ENCODE measurements at regions not wholly inside any gene's neighbourhood (a gene's known extent, or its start where the extent isn't known, plus 50 kb on each side); places are given as distances from the start of the nearest gene placed in this dataset.
"Not testable (repeated sequence)": the region's sequence is repeated elsewhere in the genome, so short reads cannot be mapped to it uniquely, and the experiment has no call there.

DNA sequence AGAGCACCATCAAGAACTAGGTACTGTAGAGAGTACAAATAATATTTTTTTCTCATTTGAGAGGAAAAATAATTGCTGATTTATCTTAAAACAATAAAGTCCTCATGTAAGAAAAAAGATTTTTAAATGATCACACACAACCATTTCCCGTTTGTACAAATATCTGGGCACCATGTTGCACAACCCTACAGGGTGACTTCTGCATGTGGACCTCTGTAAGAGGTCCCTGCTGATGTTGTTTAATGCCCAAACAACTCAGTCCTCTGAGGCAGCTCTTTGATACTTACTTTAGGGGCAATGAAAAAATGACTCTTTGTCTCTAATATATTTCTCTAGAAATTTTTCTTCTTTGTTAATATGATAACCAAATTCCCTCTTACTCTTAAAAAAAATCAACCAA is 168.1 kb upstream of the SATB1 start:
- DNase-seq: no peak

DNA sequence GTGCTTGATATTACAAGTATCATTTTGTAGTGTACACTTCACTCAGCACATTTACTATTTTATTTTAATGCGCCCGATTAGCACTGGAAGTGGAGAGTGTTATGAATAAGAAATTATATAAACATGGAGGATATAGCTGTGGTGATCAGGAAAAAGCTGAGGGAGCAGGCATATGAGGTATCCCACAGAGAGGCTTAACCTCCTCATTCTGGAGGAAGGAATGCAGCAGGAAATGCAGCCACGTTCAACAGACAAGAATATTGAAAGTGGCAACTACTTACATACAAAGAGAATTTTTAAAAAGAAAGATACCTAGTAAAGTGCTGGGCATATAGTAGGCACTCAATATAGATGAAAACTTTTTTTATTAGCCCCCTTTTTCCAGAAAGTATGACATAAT is 166.0 kb upstream of the SATB1 start:
- DNase-seq: no peak

DNA sequence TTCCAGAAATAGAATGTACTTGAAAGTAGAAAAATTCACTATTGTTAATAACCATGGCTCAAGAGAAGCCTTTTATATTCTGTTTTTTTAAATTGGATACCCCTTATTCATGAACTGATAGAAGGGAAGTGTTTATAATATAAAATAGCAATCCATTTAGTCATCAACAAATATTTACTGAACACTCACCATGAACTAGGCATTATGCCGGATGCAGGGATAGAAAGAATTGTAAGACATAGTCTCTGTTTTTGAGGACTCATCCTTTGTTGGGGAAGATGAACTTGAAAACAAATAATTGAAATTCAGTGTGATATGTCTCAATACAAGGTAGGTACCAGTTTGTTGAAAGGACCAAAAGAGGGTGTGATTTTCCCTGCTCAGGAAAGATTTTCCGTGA is 160.9 kb upstream of the SATB1 start:
- no peak for DNase-seq

DNA sequence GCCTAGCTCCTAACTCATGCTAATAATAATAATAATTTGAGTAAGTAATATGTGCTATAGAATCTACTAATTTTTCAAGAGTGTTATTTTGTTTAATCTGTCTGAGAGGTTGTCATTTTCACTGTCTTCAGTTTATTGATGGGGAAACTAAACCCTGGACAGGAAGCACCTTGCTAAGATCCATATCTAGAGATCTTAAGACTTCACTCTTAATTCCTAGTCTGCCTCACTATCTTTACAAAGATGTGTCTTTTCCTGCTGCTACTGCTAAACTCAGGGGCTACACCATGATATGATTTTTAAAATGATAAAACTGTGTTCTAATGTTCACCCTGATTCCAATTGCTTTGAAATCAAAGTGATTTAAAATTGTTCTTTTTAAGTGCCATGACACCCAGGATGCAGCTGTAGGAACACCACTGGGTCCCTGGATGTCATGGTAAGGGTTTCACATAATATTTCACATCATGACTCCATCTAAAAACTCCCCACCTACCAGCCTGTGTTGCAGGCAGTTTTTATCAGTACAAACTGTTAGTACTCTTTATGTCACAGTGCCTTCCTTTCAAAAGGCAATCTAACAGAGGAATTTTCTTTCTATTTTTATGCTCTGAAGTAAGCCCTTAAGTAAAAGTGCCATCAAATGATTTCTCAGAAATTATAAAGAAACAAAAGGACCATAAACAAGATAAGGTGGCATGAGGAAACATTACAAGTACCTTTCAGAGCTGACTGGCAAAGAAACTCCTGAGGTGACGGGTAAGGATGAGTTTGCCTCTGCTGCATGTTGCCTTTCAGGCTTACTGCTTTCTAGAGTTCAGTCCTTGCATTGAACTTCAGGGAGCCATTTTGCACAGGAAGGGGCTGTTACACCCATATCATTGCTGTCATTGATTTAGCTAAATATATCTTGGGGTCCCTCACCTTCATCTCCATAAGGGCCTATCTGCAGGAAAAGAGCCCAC is 160.1 kb upstream of the SATB1 start:
- no peak for DNase-seq

DNA sequence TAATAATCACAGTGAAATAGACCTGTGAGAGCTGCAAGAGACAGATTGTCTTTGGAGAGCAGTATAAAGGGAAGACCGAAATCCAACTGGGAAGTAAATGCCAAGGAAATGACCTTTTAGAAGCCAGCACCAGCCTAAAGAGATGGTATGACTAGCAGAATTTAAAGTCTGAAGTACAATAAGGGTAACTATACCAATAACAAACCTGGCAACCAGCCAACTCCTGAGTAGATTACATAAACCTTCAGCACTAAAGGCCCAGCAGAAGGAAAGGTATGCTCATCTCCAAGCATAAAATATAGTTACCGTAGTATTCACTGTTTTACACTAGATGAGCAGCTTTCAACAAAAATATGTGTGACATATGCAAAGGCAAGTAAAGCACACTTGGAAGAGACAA is 155.1 kb upstream of the SATB1 start:
- no peak for DNase-seq

DNA sequence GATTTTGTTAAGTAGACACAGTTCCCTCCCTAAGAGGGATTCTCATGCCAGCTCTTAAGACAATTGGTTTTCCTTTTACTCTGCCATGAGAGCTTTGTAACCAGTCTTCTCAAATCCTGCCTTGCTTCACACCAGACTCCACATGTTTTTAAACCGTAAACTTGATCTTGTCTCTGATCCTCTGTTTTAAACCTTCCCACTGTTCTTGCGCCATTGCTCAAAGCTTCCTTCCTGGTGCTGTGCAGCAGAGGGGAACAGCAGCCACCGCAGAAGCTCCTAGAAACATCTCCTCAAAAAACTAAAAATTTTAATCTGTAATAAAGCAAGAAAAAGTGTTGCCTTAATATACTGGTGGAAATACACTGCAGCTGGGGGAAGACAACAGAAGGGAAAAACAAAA is 154.5 kb upstream of the SATB1 start:
- DNase-seq: no peak

DNA sequence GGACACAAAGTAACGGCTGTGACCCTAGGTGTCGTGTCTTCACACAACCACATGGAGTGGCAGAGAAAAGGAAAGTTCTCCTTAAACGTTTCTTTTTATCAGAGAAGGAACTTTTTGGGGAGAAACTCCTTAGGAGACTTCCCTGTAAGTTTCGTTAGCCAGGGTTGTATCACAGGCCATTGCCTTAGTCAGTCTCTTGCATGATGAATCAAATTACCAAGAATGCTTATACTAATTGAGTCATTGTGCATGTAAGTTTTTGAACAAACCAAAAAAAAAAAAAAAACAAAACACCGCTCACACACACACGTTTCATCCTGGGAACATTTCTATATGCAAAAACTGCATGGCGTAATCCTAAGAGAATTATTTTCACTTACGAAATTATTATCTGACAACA is 150.4 kb upstream of the SATB1 start:
- DNase-seq: no peak

DNA sequence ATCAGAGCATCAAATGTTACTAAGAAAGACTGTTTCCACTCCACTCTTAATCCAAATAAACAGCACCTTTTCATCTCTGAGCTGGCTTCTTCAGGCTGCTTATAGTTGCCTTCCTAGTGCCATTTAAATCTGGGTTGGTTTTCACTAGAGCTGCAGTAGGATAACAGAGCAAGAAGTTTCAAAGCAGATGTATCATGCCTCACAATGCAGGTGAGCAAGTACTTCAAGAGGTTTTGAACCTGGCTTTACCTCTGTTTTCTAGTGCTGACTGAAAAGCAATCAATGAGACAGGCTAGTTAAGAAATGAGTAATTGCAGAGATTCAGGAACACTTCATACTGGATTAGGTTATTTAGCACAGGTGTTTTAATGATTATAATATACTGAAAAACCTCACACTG is 147.7 kb upstream of the SATB1 start:
- no peak for DNase-seq

DNA sequence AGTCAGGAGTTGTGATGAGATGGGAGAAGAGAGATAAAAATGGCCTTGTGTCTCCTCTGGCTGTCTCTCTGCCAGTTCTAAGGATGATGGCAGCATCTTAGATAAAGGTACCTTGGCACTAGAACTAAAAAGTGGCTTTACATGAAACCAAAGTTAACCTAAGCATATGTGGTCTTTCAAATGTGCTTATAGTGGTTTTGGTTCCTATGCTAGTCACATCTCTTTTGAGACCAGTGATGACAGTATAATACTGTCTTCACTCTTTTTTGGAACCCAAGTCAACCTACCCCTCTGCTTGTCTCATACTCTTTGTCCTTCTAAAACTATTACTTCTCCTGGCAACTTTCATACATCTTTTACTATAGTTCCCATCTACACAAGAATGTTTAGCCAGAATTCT is 142.2 kb upstream of the SATB1 start:
- no peak for DNase-seq

DNA sequence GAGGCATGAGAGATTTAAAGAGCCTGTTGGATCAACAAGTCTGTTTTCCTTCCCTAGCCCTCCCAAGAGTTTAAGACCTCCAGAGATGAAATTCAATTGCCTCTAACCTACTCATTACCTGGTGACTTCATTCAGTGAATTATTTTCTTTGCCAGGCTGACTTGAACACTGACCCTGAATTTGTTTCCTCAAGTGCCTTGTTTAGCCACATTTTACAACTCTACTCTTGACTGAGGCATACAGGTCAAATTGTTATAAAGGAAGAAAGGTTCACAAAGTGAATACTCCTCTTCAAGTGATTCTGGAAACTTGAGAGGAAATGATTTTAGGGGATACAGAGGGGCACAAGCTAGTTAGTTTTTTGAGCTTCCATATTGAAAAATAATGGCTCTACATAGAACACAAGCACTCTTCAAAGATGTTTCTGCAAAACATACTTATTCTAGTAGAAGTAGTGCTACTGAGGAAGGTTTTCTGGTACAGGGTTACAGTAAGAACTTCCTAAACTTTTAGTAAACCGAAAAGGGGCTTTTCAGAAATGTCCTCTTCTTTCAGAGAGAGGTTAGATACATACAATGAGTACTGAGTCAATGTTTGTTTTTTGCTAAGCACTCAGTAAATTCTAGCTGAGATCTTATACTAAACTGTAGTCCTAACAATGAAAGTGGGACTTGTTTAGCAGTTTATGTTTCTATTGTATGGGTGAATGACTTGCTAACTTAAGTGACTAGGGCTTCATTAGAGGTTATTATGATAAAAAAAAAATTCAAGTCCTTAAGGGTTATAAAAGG is 137.4 kb upstream of the SATB1 start:
- no peak for DNase-seq

DNA sequence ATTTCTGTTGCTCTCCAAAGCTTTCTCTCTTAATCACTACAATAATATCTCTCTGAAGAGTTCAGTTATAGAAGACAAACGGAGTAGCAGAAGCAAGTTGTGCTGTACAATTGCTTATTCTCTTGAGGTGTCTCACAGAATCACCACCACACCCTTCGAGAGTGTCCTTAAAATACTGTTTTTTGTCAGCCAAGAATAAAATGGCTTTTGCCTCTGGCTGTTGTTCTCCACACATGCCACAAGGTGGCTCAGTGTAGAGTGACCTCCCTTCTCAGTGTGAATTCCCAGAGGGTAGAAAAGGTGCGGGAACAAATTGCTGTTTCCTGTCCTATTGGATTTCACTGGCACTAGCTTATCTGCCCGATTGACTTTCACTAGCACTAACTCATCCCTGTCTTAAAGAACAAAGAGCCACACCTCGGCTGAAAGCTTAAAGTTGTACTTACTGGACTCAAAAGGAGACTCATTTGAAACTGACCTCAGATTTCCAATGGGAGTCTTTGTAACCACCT is 134.2 kb upstream of the SATB1 start:
- peak; percentile 7 for DNase-seq

DNA sequence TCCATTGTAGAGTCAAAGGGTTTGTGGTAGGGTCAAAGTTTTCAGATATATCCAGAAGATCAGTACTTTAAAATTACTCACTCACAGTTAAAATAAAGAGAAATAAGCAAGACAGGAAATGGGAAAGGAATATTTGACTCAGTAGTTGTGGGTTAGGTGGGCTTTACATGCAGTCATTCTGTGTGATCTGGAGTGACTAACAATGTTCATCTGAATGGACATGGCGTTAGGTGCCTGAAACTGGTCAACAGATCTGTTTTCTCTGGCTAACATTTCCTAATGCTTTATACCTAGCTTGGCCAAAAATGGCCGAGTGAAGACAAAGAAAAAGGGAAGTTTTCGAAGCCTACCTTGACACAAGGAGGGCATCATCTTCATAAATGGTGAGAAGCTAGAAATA is 133.4 kb upstream of the SATB1 start:
- DNase-seq: no peak

DNA sequence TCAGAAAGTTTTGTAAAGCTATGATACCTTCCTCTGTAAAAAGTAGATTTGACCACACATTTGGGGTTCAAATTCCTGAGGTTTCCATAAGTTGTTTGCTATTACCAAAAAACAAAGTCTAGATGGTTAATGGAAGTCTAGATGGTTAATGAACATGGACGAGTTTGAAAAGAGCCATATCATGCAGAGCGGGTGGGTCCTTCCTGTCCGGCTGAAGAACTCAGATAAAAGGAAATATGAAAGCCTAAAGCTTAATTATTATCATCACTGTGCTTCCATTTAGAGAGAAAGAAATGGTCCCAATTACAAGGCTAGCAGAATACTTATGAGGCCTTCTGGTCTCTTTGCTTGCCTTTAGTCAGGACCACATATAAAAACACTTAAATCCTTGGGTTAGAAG is 132.1 kb upstream of the SATB1 start:
- DNase-seq: no peak

DNA sequence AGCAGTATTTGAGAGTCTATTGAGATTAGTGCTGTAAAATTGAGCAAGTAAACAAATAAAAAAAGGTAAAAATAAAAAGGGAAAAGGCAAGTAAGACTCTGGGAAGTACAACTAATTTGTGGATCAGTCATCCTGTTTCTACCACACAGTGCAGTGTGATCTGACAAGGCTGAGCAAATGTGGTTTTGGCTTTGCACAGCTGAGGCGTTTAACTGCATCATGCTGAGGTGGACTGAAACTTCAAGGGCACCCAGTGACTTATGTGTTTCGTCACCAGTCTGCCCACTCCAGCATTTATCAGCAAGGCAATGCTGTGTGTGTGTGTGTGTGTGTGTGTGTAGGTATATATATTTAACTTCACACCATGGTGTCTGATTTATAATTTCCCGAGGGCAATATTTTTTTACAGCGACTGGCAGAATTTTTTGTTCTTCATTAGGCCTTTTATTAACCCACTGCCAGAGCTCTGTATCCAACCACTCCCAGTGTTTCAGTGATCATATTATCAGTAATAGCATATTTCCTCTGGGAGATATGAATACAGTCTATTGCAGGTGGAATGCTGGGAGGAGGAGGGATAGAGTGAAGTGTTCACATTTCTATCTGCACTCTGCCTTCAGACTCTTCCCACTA is 131.5 kb upstream of the SATB1 start:
- DNase-seq: peak; percentile 6

DNA sequence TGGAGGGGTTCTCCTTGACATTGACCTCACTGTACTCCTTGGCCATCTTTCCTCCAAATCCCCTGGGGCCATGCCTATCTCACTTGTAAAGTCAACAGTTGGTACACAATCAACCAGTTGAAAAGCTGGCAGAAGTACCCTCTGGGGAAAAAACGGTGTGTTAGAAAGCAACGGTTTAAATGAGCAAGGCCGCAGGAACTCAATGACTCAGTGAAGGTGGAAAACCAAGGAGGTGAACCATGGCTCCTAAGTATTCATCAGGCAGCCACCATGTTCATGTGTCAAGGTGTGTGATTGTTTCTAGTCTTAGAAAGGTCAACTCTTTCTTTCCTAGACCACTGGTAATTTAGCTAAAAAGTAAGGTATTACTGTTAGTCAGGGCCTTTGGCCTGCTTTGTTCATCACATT is 130.9 kb upstream of the SATB1 start:
- no peak for DNase-seq

DNA sequence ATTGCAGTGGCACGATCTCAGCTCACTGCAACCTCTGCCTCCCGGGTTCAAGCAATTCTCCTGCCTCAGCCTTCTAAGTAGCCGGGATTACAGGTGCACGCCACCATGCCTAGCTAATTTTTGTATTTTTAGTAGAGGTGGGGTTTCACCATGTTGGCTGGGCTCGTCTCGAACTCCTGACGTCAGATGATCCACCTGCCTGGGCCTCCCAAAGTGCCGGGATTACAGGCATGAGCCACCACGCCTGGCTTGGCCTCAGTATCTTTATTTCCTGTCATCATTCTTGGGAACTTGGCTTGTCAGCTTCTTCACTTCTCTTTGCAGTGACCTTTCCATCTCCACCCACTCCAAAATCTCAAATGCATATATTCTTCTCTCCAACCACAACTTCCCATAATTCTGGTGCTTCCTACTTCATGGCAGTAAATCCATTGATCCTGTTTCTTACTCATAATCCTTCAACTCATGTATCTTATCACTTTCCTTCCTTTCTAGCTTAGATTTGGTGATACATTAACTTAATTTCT is 127.5 kb upstream of the SATB1 start:
- DNase-seq: not testable (repeated sequence)

DNA sequence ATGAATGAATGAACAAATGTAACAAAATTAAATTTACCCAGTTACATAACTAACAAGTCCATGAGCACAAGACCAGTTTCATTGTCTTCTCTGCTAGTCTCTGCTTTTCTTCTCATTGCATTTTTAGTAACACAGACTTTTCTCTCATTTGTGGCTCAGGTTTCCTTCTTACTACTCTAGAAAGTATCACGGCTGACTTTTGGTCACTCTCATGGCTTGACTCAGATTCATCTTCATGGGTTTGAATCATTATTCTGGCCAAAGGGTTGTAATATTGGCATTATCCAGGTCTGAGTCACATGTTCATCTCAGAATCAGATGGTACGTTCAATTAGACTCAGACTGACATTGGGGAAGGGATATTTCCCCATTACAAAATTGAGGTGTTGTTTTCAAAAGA is 121.5 kb upstream of the SATB1 start:
- no peak for DNase-seq

DNA sequence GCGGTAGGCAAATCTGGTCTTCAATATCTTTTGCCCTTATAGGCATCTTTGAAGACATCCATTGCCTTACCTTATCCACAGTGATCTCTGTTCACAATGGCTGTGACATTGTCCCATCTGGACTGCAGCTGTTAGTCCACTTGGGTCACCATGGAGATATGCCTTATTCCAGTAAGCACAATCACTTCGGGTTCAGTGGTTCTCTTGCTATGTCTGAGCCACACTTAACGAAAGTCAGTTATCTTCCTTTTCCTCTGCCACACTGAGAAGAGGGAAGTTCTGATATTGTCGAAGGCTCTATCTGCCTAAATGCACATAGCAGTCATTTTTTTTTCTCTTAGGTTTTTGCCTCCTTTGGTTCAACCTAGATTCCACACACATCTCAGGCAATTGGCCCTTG is 119.0 kb upstream of the SATB1 start:
- no peak for DNase-seq

DNA sequence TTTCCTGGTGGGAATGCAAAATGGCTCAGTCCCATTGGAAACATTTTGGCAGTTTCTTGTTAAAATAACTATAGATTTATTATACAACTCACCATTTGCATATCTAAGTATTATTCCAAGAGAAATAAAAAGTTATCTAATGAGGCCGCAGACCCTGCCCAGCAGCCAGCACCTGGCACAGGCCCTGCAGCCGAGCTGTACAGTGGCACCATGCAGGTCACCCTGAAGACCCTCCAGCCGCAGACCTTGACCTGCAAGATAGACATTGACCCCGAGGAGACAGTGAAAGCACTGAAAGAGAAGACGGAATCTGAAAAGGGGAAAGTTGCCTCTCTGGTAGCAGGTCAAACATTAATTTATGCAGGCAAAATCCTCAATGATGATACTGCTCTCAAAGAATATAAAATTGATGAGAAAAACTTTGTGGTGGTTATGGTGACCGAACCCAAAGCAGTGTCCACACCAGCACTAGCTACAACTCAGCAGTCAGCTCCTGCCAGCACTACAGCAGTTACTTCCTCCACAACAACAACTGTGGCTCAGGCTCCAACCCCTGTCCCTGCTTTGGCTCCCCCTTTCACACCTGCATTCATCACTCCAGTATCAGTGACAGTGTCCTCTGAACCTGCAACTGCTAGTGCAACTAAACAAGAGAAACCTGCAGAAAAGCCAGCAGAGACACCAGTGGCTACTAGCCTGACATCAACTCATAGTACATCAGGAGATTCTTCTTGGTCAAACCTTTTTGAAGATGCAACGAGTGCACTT is 113.5 kb upstream of the SATB1 start:
- DNase-seq: no peak

DNA sequence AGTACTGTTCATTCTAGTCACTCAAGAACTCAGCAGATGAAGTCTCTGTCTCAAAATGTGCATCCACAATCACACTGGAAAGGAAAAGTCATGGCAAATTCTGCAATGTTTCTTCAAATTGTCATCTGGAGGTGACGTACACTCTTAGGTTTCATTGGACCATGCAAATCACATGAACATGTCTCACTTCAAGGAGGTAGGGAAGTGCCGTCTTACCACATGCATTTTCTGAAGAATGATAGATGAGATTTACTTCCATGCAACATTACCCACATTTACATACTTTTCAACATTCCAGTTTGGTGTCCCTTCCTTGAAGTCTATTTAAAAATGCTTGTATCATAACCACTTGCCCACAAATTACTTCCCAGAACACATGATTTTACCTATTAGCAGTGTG is 107.9 kb upstream of the SATB1 start:
- DNase-seq: no peak

DNA sequence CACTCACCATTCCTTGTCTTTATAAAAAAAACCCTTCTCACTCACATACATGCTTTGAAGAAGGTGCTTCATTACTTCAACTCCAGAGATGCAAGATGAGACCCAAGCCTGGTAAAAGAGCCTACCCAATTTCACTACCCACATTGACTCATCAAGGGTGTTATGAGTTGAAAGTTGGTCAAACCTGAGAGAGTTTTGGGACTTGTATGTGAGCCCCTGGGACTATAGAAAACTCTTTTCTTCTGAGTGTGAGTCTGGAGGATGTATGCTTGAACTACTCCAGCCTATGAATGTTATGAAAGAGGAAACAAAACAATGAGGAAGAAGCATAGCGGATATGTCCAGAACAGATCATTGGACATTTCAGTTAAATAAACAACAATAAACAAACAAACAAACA is 106.5 kb upstream of the SATB1 start:
- no peak for DNase-seq

DNA sequence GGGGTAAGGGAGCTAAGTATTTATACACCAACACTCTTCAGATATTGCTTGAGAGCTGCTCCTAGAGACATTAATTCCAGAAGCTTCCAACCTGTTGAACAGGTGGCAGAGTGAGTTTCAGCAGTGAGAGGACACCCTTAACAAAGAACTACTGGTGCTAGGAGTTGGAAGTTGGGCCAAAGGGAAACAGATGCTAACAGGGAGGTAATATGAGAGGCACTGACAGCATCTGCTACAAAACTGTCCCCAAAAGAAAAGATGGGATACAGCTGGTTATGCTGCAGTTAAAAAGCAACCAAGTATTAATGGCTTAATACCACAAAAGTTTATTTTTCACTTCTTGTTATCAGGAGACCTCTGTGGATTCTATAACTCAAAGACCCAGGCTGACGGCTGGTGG is 104.5 kb upstream of the SATB1 start:
- DNase-seq: no peak

DNA sequence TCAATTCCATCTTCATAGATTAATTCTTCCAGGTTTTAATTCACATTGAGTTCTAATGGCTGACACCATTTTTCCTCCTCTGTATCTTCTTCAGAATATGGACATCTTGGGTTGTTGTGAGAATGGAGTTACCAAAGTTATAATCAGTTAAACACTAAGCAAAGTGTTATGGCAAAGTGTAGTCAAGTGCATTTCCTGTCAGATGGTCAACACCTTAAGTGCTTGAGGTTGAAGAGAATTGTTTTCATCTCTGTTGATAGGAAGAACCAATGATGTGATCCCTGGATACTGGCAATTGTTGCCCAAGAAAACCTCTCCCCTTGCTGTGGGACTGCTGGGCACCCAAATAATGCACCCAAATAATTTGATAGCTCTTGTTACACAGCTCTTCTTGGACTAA is 102.6 kb upstream of the SATB1 start:
- no peak for DNase-seq

Measured in activated effector memory CD4-positive, alpha-beta T cell treated with Interleukin-2 at 50 U/mL for 16 hours (primary cell).